DND-41 (cell line): ENCODE measurements at regions not wholly inside any gene's neighbourhood (a gene's known extent, or its start where the extent isn't known, plus 50 kb on each side); places are given as distances from the start of the nearest gene placed in this dataset.

Experiments used
- EZH2 ChIP-seq: IDR thresholded peaks from 3 replicates; pipeline ENCODE4 v1.6.1; 2012; ENCODE audit warnings: borderline replicate concordance, low read depth, mild to moderate bottlenecking, moderate library complexity, low read length, inconsistent platforms; ENCODE audit not compliant: severe bottlenecking
- TF ChIP-seq, protein P1 (sequence below): IDR thresholded peaks from 2 replicates; pipeline ENCODE4 v1.5.1; 2012; ENCODE audit warnings: borderline replicate concordance, low read length, moderate library complexity, mild to moderate bottlenecking; ENCODE audit not compliant: poor library complexity, severe bottlenecking; ENCODE audit errors: extremely low read depth

- TF ChIP-seq, protein P1, sequence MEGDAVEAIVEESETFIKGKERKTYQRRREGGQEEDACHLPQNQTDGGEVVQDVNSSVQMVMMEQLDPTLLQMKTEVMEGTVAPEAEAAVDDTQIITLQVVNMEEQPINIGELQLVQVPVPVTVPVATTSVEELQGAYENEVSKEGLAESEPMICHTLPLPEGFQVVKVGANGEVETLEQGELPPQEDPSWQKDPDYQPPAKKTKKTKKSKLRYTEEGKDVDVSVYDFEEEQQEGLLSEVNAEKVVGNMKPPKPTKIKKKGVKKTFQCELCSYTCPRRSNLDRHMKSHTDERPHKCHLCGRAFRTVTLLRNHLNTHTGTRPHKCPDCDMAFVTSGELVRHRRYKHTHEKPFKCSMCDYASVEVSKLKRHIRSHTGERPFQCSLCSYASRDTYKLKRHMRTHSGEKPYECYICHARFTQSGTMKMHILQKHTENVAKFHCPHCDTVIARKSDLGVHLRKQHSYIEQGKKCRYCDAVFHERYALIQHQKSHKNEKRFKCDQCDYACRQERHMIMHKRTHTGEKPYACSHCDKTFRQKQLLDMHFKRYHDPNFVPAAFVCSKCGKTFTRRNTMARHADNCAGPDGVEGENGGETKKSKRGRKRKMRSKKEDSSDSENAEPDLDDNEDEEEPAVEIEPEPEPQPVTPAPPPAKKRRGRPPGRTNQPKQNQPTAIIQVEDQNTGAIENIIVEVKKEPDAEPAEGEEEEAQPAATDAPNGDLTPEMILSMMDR: no peak
- no peak for TF ChIP-seq EZH2
These were observed 179.5 kb downstream of the PCTP start for GRCh38 chr17:55930291-55930809.
